Omental fat pad (tissue), 3 donors: ENCODE measurements at regions not wholly inside any gene's neighbourhood (a gene's known extent, or its start where the extent isn't known, plus 50 kb on each side); places are given as distances from the start of the nearest gene placed in this dataset.
A peak's percentile ranks its signal among the peaks of the same experiment; 100 is the strongest.

Source experiments
- ATAC-seq: fragments of 150-250 bp; one replicate; pipeline ENCODE4 v1.9.1; 2016; ENCODE audit warnings: mild to moderate bottlenecking, moderate library complexity; ENCODE audit not compliant: low FRiP score
- DNase-seq: peaks from one replicate; pipeline ENCODE4 v3.0.0-alpha.2; 2019; ENCODE audit warnings: low spot score
- TF ChIP-seq, protein P1 (sequence below), 3 donors: fragments of 450-650 bp; IDR thresholded peaks; one replicate each; pipeline ENCODE4 v1.5.1; 2016 to 2017; ENCODE audit warnings: antibody characterized with exemption in 3 of 3, mild to moderate bottlenecking in 3 of 3, moderate library complexity in 2 of 3

DNA sequence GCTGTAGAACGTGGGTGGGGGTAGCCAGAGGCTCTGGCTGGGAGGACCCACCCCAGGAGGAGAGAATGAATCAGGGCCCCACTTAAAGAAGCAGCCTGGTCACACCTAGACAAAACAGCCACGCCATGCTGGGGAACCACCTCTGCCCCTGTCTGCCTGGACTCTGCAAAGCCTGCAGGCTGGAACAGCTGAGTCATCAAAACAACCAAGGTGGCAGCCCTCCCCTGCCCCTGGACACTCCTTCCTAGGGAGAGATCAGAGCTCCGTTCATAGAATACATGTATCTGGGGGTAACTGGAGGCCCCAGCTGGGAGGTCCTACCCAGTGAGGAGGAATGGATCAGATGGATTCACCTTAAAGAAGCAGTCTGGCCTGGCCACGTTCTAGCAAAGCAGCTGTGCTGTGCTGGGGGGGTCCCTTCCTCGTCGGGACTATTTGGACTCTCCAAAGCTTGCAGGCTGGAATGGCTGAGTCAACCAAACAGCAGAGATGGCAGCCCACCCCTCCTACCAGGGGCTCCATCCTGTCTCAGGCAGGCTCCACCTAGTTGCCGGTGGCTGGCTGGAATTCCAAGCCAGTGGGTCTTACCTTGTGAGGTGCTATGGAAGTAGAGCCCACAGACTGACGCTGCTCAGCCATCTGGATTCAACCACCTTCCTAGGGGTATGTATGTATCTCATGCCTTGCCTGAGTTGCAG, 50.5 kb upstream of the NT5C1B start:
- TF ChIP-seq, protein P1, sequence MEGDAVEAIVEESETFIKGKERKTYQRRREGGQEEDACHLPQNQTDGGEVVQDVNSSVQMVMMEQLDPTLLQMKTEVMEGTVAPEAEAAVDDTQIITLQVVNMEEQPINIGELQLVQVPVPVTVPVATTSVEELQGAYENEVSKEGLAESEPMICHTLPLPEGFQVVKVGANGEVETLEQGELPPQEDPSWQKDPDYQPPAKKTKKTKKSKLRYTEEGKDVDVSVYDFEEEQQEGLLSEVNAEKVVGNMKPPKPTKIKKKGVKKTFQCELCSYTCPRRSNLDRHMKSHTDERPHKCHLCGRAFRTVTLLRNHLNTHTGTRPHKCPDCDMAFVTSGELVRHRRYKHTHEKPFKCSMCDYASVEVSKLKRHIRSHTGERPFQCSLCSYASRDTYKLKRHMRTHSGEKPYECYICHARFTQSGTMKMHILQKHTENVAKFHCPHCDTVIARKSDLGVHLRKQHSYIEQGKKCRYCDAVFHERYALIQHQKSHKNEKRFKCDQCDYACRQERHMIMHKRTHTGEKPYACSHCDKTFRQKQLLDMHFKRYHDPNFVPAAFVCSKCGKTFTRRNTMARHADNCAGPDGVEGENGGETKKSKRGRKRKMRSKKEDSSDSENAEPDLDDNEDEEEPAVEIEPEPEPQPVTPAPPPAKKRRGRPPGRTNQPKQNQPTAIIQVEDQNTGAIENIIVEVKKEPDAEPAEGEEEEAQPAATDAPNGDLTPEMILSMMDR (IDR thresholded peaks at IDR 0.05) = no peak
- peak; percentile 48 for ATAC-seq
- no peak for DNase-seq
